Embryonic facial prominence (tissue), 1 donor: ENCODE measurements at regions not wholly inside any gene's neighbourhood (a gene's known extent, or its start where the extent isn't known, plus 50 kb on each side); places are given as distances from the start of the nearest gene placed in this dataset.

Experiments used
- DNase-seq: peaks from one replicate; pipeline ENCODE4 v3.0.0-alpha.2; 2016; ENCODE audit errors: extremely low spot score

DNA sequence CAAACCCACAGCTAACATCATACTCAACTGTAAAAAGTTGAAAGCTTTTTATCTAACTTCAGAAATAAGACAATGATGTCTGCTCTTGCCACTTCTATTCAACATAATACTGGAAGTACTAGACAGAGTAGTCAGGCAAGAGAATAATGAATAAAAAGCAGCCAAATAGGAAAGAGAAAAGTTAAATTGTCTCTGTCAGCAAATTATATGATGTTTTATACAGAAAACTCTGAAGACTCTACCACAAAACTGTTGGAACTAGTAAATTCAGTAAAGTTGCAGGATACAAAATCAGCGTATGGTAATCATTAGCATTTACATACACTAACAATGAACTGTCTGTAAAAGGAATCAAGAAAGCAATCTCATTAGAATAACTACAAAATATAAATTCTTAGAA is 752.9 kb upstream of the CT83 start:
- DNase-seq: no peak

DNA sequence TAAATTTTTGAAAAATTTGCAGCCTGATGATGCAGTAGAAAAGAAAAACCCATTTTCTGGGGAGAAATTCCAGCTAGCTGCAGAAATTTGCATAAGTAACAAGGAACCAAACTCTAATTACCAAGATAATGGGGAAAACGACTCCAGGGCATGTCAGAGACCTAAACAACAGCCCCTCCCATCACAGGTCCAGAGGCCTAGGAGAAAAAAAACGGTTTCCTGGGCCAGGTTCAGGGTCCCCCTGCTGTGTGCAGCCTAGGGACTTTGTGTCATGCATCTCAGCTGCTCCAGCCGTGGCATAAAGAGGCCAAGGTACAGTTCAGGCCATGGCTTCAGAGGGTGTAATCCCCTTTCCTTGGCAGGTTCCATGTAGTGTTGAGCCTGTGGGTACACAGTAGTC is 733.7 kb upstream of the CT83 start:
- DNase-seq: no peak

DNA sequence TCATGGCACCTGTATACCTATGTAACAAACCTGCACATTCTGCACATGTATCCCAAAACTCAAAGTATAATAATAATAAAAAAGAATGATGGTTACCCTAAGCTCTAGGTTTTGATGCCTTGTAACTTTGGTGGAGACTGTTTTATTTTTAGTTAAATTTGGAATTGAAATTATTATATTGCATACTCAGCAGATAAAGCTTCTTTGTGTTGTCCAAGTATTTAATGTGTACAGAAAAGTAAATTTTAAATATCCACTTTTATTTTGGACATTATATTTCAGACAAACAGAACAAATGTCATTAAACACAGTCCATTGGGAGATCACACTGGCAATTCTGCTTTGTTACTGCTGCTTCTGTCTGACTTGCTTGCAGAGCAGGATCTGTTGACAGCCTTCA is 684.5 kb upstream of the CT83 start:
- DNase-seq: no peak

DNA sequence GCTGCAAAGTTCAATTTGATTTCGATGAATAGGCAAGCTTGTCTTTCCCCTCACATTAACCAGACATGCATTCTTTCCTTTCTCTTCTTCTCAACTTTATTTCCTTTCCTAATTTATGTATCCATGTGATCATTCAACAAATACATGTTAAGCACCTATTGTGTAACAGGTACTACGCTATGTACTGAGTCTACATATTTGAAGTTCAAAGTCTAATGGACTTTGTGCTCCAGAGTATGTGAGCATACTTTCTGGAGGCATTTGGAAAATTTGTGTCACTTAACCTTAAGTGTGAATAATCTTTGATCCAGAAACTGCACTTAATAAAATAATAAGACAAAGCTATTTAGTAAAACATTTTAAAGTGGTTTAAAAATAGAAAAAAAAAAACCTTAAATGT is 675.3 kb upstream of the CT83 start:
- DNase-seq: no peak

DNA sequence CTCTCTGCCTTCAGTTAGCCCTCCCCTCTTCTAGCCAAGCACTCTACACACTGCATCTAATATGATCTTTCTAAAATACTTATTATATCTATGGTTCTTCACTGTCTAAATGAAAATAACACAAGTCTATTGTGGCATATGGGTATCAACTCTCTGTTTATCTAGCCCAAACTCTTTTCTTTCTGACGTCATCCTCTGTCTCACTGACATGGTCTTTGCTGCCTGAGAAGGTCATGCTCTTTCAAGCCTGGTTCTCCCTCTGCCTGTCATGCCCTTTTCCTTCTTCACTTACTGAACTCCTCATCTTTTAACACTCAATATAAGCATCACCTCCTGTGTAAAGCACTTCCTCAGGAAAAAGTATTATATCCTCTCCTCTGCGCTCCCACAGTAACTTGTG is 672.2 kb upstream of the CT83 start:
- DNase-seq: no peak

DNA sequence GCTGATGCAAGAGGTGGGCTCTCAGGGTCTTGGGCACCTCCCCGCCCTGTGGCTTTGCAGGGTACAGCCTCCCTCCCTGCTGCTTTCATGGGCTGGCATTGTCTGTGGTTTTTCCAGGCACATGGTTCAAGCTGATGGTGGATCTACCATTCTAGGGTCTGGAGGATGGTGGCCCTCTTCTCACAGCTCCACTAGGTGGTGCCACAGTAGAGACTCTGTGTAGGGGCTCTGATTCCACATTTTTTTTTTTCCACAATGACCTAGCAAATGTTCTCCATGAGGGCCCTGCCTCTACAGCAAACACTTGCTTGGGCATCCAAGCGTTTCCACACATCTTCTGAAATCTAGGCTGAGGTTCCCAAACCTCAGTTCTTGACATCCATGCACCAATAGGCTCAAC is 657.9 kb upstream of the CT83 start:
- no peak for DNase-seq

DNA sequence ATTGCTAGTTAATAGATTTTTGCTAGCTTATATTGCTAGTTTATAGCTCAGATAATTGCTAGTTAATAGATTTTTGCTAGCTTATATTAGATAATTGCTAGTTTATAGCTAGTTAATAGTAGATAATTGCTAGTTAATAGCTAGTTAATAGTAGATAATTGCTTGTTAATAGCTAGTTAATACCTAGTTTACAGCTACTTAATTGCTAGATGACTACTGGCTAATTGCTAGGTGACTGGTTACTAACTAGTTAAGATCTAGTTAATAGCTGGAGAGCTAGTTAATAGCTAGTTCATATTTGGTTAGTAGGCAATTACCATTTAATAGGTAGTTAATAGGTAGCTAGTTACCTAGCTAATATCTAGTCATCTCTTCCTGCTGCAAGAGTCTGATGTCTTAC is 633.8 kb upstream of the CT83 start:
- no peak for DNase-seq

DNA sequence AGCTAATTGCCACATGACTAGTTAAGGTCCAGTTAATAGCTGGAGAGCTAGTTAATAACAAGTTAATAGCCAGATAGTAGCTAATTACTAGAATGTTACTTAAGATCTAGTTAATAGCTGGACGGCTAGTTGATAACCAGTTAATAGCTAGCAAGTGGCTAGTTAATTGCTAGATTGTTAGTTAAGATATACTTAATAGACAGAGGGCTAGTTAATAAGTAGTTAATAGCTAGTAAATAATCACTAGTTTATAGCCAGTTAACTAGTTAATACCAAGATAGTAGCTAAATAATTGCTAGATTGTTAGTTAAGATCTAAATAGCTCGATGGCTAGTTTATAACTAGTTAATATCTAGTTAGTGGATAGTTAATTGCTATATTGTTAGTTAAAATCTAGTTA is 632.6 kb upstream of the CT83 start:
- no peak for DNase-seq

DNA sequence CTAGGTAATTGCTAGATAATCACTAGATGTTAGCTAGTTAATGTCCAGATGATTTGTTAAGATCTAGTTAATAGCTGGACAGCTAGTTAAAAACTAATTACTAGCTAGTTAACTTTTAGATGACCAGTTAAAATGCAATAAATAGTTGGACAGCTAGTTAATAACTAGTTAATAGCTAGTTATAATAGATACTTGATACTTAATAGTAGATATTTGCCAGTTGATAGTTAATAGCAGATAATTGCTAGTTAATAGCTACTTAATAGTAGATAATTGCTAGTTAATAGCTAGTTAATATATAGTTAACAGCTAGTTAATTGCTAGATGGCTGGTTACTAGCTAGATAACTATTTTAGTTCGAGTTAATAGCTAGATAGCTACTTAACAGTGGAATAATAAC is 631.4 kb upstream of the CT83 start:
- DNase-seq: no peak

DNA sequence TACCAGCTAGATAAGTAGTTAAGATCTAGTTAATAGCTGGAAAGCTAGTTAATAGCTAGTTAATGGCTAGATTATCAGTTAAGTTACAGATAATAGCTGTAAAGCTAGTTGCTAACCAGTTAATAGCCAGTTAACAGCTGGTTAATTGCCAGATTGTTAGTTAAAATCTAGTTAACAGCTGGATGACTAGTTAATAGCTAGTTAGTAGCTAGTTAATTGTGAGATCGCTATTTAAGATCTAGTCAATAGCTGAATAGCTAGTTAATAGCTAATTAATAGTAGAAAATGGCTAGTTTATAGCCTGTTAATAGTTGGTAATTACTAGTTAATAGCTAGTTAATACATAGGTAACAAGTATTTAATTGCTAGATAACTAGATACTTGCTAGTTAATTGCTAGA is 630.5 kb upstream of the CT83 start:
- DNase-seq: no peak

DNA sequence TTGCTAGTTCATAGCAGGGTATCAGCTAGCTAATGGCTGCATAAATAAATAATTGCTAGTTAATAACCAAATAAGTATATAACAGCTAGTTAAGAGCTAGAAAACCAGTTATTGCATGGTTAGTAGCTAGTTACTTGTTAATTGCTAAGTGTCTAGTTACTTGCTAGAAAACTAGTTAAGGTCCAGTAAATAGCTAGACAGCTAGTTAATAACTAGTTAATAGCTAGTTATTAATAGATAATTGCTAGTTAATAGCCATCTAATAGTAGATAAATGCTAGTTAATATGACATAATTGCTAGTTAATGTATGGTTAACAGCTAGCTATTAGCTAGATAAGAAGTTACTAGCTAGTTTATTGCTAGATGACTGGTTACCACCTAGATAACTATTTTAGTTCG is 629.9 kb upstream of the CT83 start:
- DNase-seq: no peak

DNA sequence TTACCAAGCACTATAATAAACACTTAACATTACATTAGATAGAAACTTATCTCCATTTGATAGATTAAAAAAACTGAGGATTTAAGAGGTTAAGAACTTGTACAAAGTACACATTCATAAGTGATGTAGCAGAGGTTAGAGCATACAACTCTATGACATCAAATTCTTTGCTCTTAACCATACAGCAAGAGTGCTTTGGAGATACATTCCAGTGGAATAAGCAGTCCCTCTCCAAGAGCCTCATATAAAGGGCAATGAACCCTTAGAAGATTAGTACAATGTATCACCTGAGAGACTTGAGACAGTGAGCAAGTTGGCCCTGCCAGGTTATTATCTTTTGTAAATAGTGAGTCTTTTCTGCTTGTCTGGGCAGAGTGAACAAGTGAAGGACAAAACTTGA is 600.4 kb upstream of the CT83 start:
- no peak for DNase-seq

DNA sequence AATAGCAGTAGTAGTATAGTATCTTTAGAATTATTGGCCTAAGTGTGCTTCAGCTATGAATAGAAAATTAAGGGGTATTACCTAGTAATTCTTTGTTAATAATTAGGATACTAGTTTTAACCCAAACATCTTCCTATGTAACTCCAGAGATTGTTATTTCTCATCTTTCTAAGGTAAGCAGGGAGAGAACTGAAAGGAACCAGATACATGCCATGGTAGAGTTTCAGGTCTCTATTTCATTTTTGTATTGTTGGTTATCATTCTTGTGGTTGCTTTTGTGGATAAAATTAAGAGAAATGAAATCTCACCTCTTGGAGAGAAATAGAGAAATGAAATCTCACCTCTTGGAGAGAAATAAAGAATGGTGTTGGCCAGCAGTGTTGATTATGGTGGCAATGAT is 597.1 kb upstream of the CT83 start:
- no peak for DNase-seq

DNA sequence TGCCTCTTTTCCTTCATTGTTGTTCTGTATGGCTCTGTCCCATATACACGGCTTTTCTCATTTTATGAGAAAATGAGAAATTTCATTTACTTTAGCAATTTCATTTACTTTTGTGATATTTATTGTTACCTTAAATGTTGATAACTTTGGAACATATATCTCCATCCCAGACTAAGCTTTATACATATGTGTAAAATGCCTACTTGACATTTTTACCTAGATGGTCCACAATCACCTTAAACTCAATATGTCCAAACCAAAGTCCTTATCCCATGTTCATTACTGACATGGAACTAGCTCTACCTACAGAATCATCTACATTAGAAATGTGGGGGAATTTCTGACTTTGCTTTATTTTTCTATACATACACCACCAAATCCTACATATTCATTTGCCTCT is 590.5 kb upstream of the CT83 start:
- no peak for DNase-seq

DNA sequence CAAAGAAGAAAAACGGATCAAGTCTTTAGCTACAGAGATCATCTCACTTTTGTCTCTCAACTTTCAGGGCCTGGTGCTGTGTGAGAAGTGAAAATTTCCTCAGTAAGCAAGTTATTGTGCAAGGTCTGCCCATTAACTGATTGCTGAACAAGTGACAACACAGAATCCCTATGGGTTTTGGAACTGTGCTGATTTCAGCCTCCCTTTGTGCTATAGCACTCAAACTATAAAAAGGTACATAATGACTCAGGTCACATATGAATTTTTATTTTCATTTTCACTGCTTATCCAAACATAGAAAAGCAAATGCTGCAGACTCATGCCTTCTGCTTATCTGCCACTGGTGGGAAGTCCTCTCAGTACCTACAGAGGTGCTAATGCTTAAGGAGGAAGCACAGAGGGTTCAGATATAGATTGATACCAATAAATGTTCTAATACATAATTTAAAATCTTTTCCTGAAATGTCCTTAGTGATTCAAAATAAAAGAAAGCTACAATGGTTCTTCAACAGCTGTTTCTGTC is 576.2 kb upstream of the CT83 start:
- no peak for DNase-seq

DNA sequence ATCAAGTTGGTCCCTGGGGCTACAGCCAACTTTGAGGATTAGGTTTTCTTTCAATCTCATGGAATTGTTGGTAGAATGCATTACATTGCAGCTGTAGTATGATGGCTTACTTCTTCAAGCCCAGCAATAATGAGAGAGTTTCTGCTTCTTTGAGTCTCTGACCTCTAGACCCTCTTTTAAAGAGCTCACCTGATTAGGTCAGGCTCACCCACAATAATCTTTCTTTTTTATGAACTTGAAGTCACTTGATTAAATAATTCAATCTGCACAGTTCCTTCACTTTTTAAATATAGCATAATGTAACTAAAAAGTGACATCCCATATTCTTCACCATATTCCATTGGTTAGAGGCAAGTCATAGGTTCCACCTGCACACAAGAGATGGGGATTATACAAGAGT is 547.5 kb upstream of the CT83 start:
- no peak for DNase-seq

DNA sequence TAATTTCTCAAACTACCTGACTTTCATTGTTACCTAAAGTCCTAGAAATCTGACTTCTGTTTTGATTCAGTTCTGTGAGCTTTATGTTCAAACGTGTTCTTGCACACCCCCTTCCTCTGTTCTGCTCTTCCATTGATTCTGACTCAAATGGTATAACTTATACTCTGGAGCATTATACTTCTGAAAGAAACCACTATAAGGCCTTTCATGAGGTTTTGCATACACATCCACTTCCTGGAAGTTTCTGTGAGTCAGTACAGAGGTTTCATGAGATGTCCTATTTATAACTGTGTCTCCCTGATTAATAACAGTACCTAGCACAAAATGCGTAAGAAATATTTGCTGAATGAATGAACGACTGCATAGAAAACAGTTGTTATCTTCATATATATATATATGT is 540.2 kb upstream of the CT83 start:
- no peak for DNase-seq

DNA sequence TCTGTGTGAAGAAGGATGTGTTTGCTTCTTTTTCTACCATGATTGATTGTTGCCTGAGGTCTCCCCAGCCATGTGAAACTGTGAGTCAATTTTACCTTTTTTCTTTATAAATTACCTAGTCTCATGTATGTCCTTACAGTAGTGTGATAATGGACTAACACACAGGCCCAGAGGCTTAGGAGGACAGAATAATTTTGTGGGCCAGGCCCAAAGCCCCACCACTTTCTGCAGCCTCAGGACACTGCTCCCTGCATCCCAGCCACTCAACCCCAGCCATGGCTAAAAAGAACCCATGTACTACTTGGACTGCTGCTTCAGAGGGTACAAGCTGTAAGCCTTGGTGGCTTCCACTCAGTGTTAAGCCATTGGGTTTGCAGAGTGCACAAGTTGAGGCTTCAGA is 512.7 kb upstream of the CT83 start:
- no peak for DNase-seq

DNA sequence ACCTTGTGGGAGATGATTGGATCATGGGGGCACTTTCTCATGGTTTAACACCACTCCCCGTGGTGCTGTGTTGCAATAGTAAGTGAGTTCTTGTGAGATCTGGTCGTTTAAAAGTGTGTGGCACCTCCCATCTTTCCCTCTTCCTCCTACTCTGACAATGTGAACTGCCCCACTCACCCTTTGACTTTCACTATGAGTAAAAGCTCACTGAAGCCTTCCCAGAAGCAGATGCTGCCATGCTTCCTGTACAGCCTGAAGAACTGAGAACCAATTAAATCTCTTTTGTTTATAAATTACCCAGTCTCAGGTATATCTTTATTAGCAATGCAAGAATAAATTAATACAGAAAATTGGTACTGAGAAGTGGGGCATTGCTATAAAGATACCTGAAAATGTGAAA is 509.6 kb upstream of the CT83 start:
- no peak for DNase-seq

DNA sequence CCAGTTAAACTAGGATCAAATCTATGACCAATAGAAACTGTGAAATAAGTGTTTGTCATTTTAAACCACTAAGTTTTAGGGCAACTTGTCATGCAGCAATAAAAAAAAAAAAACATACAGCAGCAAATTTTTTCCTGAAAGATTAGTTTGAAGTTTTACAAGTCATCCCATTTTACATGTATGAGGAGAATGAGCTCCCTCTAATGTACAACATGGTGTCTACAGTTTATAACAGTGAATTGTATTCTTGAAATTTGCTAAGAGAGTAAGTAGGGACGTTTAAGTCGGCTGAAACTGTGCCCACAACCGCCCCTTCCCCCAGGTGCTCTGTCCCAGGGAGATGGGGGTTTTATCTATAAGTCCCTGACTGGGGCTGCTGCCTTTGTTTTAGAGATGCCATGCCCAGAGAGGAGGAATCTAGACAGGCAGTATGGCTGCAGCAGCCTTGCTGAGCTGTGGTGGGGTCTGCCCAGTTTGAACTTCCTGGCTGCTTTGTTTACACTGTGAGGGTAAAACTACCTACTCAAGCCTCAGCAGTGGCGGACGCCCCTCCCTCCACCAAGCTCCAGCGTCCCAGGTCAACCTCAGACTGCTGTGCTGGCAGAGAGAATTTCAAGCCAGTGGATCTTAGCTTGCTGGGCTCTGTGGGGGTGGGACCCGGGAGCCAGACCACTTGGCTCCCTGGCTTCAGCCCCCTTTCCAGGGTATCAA is 499.3 kb upstream of the CT83 start:
- peak; percentile 8 for DNase-seq

DNA sequence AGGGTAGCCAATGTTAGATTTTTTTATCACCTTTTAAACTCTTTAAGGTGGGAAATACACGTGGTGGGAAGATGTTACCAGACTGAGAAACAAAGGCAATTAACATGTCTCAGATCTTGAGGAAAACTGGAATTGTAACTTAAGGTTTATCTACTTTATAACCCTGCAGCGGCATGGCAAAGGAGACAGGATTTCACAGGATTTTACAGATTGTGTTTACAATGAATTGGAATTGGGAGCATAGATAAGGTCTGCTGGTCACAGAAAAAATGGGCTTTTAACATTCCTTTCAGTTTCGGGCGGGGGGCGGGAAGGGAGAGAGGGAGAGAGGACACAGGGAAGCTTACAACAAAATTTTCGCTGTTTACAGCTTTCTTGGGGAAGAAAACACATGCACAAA is 467.5 kb upstream of the CT83 start:
- DNase-seq: no peak

DNA sequence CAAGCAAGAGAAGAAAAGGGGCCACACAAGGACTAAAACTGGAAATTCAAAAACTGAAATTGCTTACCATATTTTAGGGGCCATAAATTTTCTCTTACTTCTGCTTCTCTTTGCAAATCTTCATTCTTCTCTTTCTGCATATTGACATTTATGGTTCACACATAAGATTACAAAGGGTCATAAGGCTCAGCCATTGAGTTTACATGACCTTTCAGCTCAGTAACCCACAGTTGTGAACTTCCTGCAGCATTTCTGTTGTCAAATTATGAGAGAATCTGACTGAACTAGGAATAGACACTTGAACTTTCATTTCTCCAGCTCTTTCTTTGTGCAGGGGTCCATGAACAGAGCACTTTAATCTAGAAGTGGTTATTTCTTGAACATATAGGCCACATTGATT is 434.8 kb upstream of the CT83 start:
- no peak for DNase-seq

DNA sequence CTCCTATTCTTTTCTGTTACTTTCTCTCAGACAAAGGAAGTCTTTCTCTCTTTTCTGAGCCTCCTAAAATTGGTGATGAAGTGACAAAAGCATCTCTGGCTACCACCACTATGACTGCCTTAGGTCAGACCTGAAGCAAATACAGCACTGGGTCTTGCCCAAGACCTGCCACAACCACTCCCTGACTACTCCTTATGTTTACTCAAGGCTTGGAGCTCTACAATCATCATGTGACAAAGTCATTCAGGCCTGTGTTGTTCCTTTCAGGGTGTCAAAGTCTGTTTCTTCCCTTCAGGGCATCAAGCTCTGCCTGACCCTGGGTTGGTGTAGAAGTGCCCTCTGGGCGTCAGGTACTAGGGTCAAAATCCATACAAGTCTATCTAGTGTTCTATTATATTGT is 419.2 kb upstream of the CT83 start:
- DNase-seq: no peak

DNA sequence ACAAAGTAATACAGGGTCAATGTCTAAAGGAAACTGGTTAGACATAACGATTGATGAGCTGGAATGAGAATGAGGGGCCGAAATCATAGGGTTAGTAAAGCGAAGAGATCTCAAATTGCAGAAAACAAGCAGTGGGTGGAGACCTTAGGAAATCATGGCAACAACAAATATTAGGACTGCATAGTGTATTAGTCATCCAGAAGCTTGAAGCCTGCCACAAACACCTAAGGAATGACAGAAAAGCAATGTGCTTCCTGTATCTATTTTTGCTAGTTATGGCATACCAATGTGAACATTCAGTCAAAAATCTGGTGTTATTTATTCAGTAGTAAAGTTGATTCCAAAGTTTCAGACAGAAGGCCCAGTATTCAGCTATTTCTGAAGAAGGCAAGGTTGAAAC is 410.9 kb upstream of the CT83 start:
- no peak for DNase-seq
